DMS 273 (cell line): ENCODE measurements at regions not wholly inside any gene's neighbourhood (a gene's known extent, or its start where the extent isn't known, plus 50 kb on each side); places are given as distances from the start of the nearest gene placed in this dataset.

Experiments
- DNase-seq: peaks from one replicate; lab custom pipeline; 2025; ENCODE audit not compliant: unreplicated experiment; lab: John Stamatoyannopoulos, UW

GRCh38 chr5:72623323-72623722, 116.1 kb upstream of the ZNF366 start:
- DNase-seq = no peak

GRCh38 chr5:72622170-72622760, 115.1 kb upstream of the ZNF366 start:
- no peak for DNase-seq

GRCh38 chr5:72621576-72621975, 114.4 kb upstream of the ZNF366 start:
- no peak for DNase-seq

GRCh38 chr5:72619677-72620076, 112.5 kb upstream of the ZNF366 start:
- no peak for DNase-seq

- no peak for DNase-seq
These were observed 112.0 kb upstream of the ZNF366 start for GRCh38 chr5:72619251-72619650.

GRCh38 chr5:72618708-72619107, 111.5 kb upstream of the ZNF366 start:
- no peak for DNase-seq

- DNase-seq = no peak
These were observed 107.9 kb upstream of the ZNF366 start for GRCh38 chr5:72615061-72615460.

- DNase-seq = no peak
These were observed 106.3 kb upstream of the ZNF366 start for GRCh38 chr5:72613515-72613914.

GRCh38 chr5:72612810-72613209, 105.6 kb upstream of the ZNF366 start:
- DNase-seq = no peak

- peak; percentile 90 for DNase-seq
These were observed 104.0 kb upstream of the ZNF366 start for GRCh38 chr5:72611118-72611730.

- DNase-seq = no peak
These were observed 101.7 kb upstream of the ZNF366 start for GRCh38 chr5:72608926-72609325.

GRCh38 chr5:72608297-72608696, 101.1 kb upstream of the ZNF366 start:
- peak; percentile 71 for DNase-seq

- no peak for DNase-seq
These were observed 100.2 kb upstream of the ZNF366 start for GRCh38 chr5:72607381-72607780.

GRCh38 chr5:72606525-72606924, 99.3 kb upstream of the ZNF366 start:
- no peak for DNase-seq

GRCh38 chr5:72605632-72606031, 98.4 kb upstream of the ZNF366 start:
- no peak for DNase-seq

- DNase-seq = no peak
These were observed 97.6 kb upstream of the ZNF366 start for GRCh38 chr5:72604798-72605154.

GRCh38 chr5:72604111-72604797, 97.0 kb upstream of the ZNF366 start:
- no peak for DNase-seq

GRCh38 chr5:72602696-72603685, 95.8 kb upstream of the ZNF366 start:
- no peak for DNase-seq

GRCh38 chr5:72601861-72602260, 94.7 kb upstream of the ZNF366 start:
- DNase-seq = no peak

GRCh38 chr5:72600391-72600981, 93.3 kb upstream of the ZNF366 start:
- no peak for DNase-seq
